CD14-positive monocyte (primary cell): ENCODE measurements at regions not wholly inside any gene's neighbourhood (a gene's known extent, or its start where the extent isn't known, plus 50 kb on each side); places are given as distances from the start of the nearest gene placed in this dataset.

Source experiments
- DNase-seq, 3 donors: peaks; one replicate each; pipeline ENCODE4 v3.0.0-alpha.2; 2011 to 2022
- H2AFZ ChIP-seq: 2 replicates; pipeline ENCODE4 v1.6.0; 2012; ENCODE audit warnings: mild to moderate bottlenecking, low read depth, low read length, inconsistent platforms; ENCODE audit not compliant: insufficient read depth, poor library complexity, severe bottlenecking
- H3K27ac ChIP-seq, 2 donors: 1 replicate in 1 of 2; 2 replicates in 1 of 2; pipeline ENCODE4 v1.5.1; 2012 to 2013; ENCODE audit warnings: low read length in 2 of 2, control low read depth in 1 of 2, inconsistent platforms in 1 of 2, low read depth in 1 of 2, mild to moderate bottlenecking in 1 of 2
- H3K27me3 ChIP-seq, 2 donors: one replicate each; pipeline versions ENCODE4 v1.6.0 to v1.6.1; 2011 to 2013; ENCODE audit warnings: low read length in 2 of 2; ENCODE audit not compliant: control insufficient read depth in 2 of 2, insufficient read depth in 2 of 2
- H3K36me3 ChIP-seq, 2 donors: replicated peaks in 1 of 2; 1 replicate in 1 of 2; 2 replicates in 1 of 2; pipeline versions ENCODE4 v1.5.1 to v1.6.1; 2012 to 2013; ENCODE audit warnings: low read length in 2 of 2, control low read depth in 1 of 2, inconsistent platforms in 1 of 2, mild to moderate bottlenecking in 1 of 2; ENCODE audit not compliant: insufficient read depth in 2 of 2, control insufficient read depth in 1 of 2
- H3K4me1 ChIP-seq, 2 donors: 1 replicate in 1 of 2; 2 replicates in 1 of 2; pipeline versions ENCODE4 v1.5.1 to v1.6.1; 2012 to 2013; ENCODE audit warnings: low read length in 2 of 2, control low read depth in 1 of 2, inconsistent platforms in 1 of 2, mild to moderate bottlenecking in 1 of 2, moderate library complexity in 1 of 2; ENCODE audit not compliant: insufficient read depth in 2 of 2, control insufficient read depth in 1 of 2
- H3K4me2 ChIP-seq: replicated peaks from 2 replicates; pipeline ENCODE3; 2012; ENCODE audit warnings: low read length, moderate library complexity, mild to moderate bottlenecking; ENCODE audit not compliant: poor library complexity, severe bottlenecking; ENCODE audit errors: extremely low read depth
- H3K4me3 ChIP-seq, 3 experiments: fragments of 200-600 bp in 1 of 3; sonication (generic) in 1 of 3; replicated peaks in 1 of 3; 1 replicate in 2 of 3; 2 replicates in 1 of 3; pipeline ENCODE4 v1.5.1; 2011 to 2013; ENCODE audit warnings: low read length in 3 of 3, mild to moderate bottlenecking in 3 of 3, control low read depth in 2 of 3, low read depth in 2 of 3, inconsistent platforms in 1 of 3, moderate library complexity in 1 of 3
- H3K79me2 ChIP-seq: 2 replicates; pipeline ENCODE4 v1.6.0; 2012; ENCODE audit warnings: mild to moderate bottlenecking, control low read depth, inconsistent platforms, low read length, moderate library complexity; ENCODE audit not compliant: insufficient read depth
- H3K9ac ChIP-seq: 2 replicates; pipeline ENCODE4 v1.6.0; 2017; ENCODE audit warnings: low read length, mild to moderate bottlenecking; ENCODE audit not compliant: insufficient read depth, poor library complexity, severe bottlenecking
- H3K9me3 ChIP-seq, 2 donors: replicated peaks in 1 of 2; 1 replicate in 1 of 2; 2 replicates in 1 of 2; pipeline versions ENCODE4 v1.5.1 to v1.6.1; 2012 to 2013; ENCODE audit warnings: low read length in 2 of 2, control low read depth in 1 of 2; ENCODE audit not compliant: control insufficient read depth in 1 of 2, insufficient read depth in 1 of 2
- H4K20me1 ChIP-seq: 2 replicates; pipeline ENCODE4 v1.6.0; 2012; ENCODE audit warnings: mild to moderate bottlenecking, low read length, control low read depth, moderate library complexity; ENCODE audit not compliant: insufficient read depth
- H3K27ac Mint-ChIP-seq, 7 donors: one replicate each; pipeline ENCODE4 v1.8.0; 2020; ENCODE audit warnings: mild to moderate bottlenecking in 7 of 7, mixed read lengths in 7 of 7, moderate library complexity in 6 of 7, inconsistent platforms in 2 of 7
- H3K27me3 Mint-ChIP-seq, 3 donors: one replicate each; pipeline ENCODE4 v1.8.0; 2021 to 2022; ENCODE audit warnings: low read depth in 3 of 3, mild to moderate bottlenecking in 3 of 3, mixed read lengths in 3 of 3, moderate library complexity in 3 of 3, inconsistent platforms in 1 of 3
- H3K36me3 Mint-ChIP-seq, 2 donors: one replicate each; pipeline ENCODE4 v1.8.0; 2020; ENCODE audit warnings: mixed read lengths in 2 of 2, inconsistent platforms in 1 of 2, mild to moderate bottlenecking in 1 of 2
- H3K4me1 Mint-ChIP-seq: one replicate; pipeline ENCODE4 v1.8.0; 2020; ENCODE audit warnings: mild to moderate bottlenecking, mixed read lengths
- H3K4me3 Mint-ChIP-seq, 2 donors: one replicate each; pipeline ENCODE4 v1.8.0; 2020; ENCODE audit warnings: mild to moderate bottlenecking in 2 of 2, mixed read lengths in 2 of 2, moderate library complexity in 1 of 2
- H3K9me3 Mint-ChIP-seq, 7 donors: one replicate each; pipeline ENCODE4 v1.8.0; 2020 to 2022; ENCODE audit warnings: mixed read lengths in 7 of 7, mild to moderate bottlenecking in 6 of 7, moderate library complexity in 6 of 7, inconsistent platforms in 2 of 7
- WGBS: methylation state at CpG from one replicate; pipeline ENCODE4 v1.1.5; 2013; ENCODE audit warnings: missing lambda C conversion rate; ENCODE audit not compliant: insufficient coverage; 5-methylcytosine and 5-hydroxymethylcytosine counted together
- intact Hi-C, 2 donors: fragments of 100-400 bp; cut with micrococcal nuclease; formaldehyde crosslinking; loops; one replicate each; pipeline versions ENCODE4 v1.15.0 to v1.15.1; 2023
- TF ChIP-seq, protein P1 (sequence below): fragments of 200-600 bp; IDR thresholded peaks from one replicate; pipeline ENCODE4 v1.8.0; 2022; ENCODE audit warnings: antibody characterized with exemption, mild to moderate bottlenecking

DNA sequence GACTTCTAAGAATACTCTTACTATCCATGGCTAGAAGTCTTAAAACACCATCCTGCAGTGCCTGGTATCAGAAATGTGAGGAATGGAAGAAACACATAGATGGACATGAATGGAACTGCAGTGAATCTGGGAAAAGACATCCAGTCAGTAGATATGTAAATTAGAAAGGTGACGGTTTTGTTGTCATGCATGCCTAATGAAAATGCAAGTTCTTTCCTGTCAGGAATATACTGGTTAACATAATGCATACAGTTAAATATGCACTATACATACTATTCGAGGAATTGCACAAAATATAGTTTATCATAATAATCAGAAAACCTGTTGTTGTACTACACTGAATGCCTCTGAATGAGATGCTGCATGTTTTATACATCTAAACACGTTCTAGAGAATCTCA lies 190.6 kb upstream of the ITGA4 start:
- Mint-ChIP-seq H3K9me3 (no peaks in the 10 kb centered on the region), H3K4me3 (no peak overlapping the region), H3K36me3 (no peaks in the 10 kb centered on the region), H3K4me1 (peaks cover 11% of the 10 kb centered on the region), H3K27ac (no peak overlapping the region), H3K27me3 (no peaks in the 10 kb centered on the region)
- Histone ChIP-seq H3K4me2 (no peak overlapping the region), H3K9me3 (no peaks in the 10 kb centered on the region), H3K9ac (no peak overlapping the region), H3K27me3 (no peaks in the 10 kb centered on the region), H3K4me3 (no peak overlapping the region), H3K36me3 (no peaks in the 10 kb centered on the region), H3K4me1 (no peaks in the 10 kb centered on the region), H2AFZ (no peak overlapping the region), H3K79me2 (no peaks in the 10 kb centered on the region), H4K20me1 (no peaks in the 10 kb centered on the region), H3K27ac (no peak overlapping the region)
- no peak for DNase-seq
- intact Hi-C loops: no loop called here
- TF ChIP-seq, protein P1, sequence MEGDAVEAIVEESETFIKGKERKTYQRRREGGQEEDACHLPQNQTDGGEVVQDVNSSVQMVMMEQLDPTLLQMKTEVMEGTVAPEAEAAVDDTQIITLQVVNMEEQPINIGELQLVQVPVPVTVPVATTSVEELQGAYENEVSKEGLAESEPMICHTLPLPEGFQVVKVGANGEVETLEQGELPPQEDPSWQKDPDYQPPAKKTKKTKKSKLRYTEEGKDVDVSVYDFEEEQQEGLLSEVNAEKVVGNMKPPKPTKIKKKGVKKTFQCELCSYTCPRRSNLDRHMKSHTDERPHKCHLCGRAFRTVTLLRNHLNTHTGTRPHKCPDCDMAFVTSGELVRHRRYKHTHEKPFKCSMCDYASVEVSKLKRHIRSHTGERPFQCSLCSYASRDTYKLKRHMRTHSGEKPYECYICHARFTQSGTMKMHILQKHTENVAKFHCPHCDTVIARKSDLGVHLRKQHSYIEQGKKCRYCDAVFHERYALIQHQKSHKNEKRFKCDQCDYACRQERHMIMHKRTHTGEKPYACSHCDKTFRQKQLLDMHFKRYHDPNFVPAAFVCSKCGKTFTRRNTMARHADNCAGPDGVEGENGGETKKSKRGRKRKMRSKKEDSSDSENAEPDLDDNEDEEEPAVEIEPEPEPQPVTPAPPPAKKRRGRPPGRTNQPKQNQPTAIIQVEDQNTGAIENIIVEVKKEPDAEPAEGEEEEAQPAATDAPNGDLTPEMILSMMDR: no peak
- WGBS: no CpG with 5 or more reads among the region's 3 CpGs

DNA sequence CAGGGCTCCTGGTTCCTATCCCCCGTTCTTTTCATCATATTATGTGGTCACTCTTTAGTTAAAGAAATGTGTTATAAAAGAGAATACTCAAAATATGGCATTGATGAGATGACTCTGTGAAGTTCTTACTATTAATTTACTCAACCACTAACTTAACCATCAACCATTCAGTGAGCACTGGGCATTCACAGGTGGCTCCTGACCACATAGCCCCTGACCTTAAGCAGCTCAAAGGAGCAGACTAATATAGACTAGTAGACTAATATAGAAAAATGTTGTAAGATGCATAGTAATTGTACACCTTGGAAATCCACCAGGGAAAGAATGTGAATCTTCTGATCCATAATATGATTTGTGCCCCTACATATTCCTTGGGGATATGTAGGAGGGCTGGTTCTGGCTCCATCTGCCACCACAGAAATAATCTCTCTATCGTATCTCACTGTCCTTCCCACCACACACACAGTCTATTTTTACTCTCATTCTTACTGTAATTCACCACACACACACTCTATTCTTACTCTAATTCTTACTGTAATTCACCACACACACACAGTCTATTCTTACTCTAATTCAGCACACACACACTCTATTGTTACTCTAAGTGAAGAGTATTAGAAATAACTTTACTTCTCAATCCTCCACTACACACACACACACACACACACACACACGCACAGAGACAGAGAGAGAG lies 188.9 kb upstream of the ITGA4 start:
- TF ChIP-seq, protein P1: no peak
- Histone ChIP-seq H3K4me1 (no peaks in the 10 kb centered on the region), H3K36me3 (no peaks in the 10 kb centered on the region), H2AFZ (no peak overlapping the region), H4K20me1 (no peaks in the 10 kb centered on the region), H3K27ac (no peak overlapping the region), H3K27me3 (no peaks in the 10 kb centered on the region), H3K9ac (no peak overlapping the region), H3K4me3 (no peak overlapping the region), H3K79me2 (no peaks in the 10 kb centered on the region), H3K4me2 (no peak overlapping the region), H3K9me3 (no peaks in the 10 kb centered on the region)
- Mint-ChIP-seq H3K4me1 (peaks cover 5% of the 10 kb centered on the region), H3K27me3 (peaks cover 0 to 1% (median 0%) of the 10 kb centered on the region in 3 donors), H3K27ac (no peak overlapping the region), H3K36me3 (no peaks in the 10 kb centered on the region), H3K4me3 (no peak overlapping the region), H3K9me3 (no peaks in the 10 kb centered on the region)
- 100% methylated on average over 1 of the region's 3 CpGs for WGBS
- intact Hi-C loops: no loop called here
- no peak for DNase-seq
